Suprapubic skin (tissue), 3 donors: ENCODE measurements at regions not wholly inside any gene's neighbourhood (a gene's known extent, or its start where the extent isn't known, plus 50 kb on each side); places are given as distances from the start of the nearest gene placed in this dataset.

Source experiments
- CTCF ChIP-seq, 2 donors: fragments of 200-600 bp in 1 of 2; fragments of 450-650 bp in 1 of 2; sonication (generic) in 1 of 2; IDR thresholded peaks; one replicate each; pipeline ENCODE4 v1.5.1; 2016 to 2019; ENCODE audit warnings: antibody characterized with exemption in 2 of 2, mild to moderate bottlenecking in 1 of 2, moderate library complexity in 1 of 2
- EP300 ChIP-seq: sonication (generic); formaldehyde crosslinking; IDR thresholded peaks from one replicate; pipeline ENCODE4 v1.6.1; 2017; ENCODE audit warnings: antibody characterized with exemption

GRCh38 chr12:11980115-11980514 is 90.6 kb upstream of the BCL2L14 start:
- TF ChIP-seq EP300 = no peak
- no peak for TF ChIP-seq CTCF (IDR thresholded peaks at IDR 0.05)
